ENCODE measurements at regions not wholly inside any gene's neighbourhood (a gene's known extent, or its start where the extent isn't known, plus 50 kb on each side); places are given as distances from the start of the nearest gene placed in this dataset.
A peak's percentile ranks its signal among the peaks of the same experiment; 100 is the strongest.

DNA sequence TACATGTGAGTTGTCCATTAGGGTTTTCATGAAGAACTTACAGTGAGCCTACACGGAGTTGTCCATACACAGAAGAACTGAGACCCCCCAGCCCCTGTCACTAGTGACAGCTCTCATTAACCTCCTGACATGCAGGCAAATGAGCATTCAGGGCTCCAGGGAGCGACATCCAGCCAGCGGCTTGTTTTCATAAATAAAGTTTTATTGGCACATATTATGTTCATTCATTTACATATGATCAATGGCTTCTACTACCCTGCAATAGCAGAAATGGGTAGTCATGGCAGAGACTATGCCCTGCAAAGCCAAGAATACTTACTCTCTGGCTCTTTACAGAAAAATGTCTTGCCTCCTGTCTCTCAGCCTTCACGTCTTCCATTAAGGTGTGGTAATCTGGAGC, 553.5 kb downstream of the EDEM1 start:
- no peak for TF ChIP-seq CHD4 (IDR thresholded peaks at IDR 0.05; ENCODE audit: insufficient read depth, insufficient replicate concordance, low read depth, low read length, poor library complexity, severe bottlenecking)
- TF ChIP-seq, protein P1, sequence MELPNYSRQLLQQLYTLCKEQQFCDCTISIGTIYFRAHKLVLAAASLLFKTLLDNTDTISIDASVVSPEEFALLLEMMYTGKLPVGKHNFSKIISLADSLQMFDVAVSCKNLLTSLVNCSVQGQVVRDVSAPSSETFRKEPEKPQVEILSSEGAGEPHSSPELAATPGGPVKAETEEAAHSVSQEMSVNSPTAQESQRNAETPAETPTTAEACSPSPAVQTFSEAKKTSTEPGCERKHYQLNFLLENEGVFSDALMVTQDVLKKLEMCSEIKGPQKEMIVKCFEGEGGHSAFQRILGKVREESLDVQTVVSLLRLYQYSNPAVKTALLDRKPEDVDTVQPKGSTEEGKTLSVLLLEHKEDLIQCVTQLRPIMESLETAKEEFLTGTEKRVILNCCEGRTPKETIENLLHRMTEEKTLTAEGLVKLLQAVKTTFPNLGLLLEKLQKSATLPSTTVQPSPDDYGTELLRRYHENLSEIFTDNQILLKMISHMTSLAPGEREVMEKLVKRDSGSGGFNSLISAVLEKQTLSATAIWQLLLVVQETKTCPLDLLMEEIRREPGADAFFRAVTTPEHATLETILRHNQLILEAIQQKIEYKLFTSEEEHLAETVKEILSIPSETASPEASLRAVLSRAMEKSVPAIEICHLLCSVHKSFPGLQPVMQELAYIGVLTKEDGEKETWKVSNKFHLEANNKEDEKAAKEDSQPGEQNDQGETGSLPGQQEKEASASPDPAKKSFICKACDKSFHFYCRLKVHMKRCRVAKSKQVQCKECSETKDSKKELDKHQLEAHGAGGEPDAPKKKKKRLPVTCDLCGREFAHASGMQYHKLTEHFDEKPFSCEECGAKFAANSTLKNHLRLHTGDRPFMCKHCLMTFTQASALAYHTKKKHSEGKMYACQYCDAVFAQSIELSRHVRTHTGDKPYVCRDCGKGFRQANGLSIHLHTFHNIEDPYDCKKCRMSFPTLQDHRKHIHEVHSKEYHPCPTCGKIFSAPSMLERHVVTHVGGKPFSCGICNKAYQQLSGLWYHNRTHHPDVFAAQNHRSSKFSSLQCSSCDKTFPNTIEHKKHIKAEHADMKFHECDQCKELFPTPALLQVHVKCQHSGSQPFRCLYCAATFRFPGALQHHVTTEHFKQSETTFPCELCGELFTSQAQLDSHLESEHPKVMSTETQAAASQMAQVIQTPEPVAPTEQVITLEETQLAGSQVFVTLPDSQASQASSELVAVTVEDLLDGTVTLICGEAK (IDR thresholded peaks at IDR 0.05), result peak; percentile 93
- TF ChIP-seq, protein P1 (CRISPR knock-in tag; IDR thresholded peaks at IDR 0.05), result peak; percentile 86
- ChIA-PET POLR2A (interaction anchor here (0.7 kb wide), 1 partner anchor 14 kb away, joined by 3 read pairs; no protein-coding TSS in a partner anchor), CTCF (ENCODE audit: low intra/inter-chr PET ratio) (no interaction called here)
- Histone ChIP-seq H3K4me3 (no peak overlapping the region), H3K9me1 (ENCODE audit: control insufficient read depth, insufficient read depth, low read length) (no peaks in the 10 kb centered on the region), H3K4me1 (replicated peaks in 1 of 2; ENCODE audit: control insufficient read depth in 2 of 2, insufficient read depth in 2 of 2, low read length in 2 of 2) (no peaks in the 10 kb centered on the region), H3K9me3 (replicated peaks; ENCODE audit: control insufficient read depth, insufficient read depth, low read depth, low read length) (no peaks in the 10 kb centered on the region), H3K79me2 (ENCODE audit: control insufficient read depth, insufficient read depth, low read length) (no peaks in the 10 kb centered on the region), H2AFZ (ENCODE audit: low read depth, low read length) (no peak overlapping the region), H3K27ac (ENCODE audit: extremely low read depth, low read depth, low read length) (no peak overlapping the region), H3K27me3 (ENCODE audit: control insufficient read depth in 2 of 2, insufficient read depth in 2 of 2, low read length in 2 of 2) (no peaks in the 10 kb centered on the region), H3K9ac (ENCODE audit: insufficient read depth in 1 of 2, low read depth in 2 of 2, low read length in 2 of 2) (no peak overlapping the region), H3K4me2 (ENCODE audit: insufficient read depth, low read length) (no peak overlapping the region), H4K20me1 (replicated peaks; ENCODE audit: control insufficient read depth, insufficient read depth, low read length) (no peaks in the 10 kb centered on the region), H3K36me3 (ENCODE audit: control insufficient read depth, insufficient read depth, low read length) (no peaks in the 10 kb centered on the region)
- WGBS (ENCODE audit: insufficient coverage, low coverage, missing lambda C conversion rate), result 48% methylated on average over 4 of the region's 4 CpGs
- no peak for ATAC-seq
- no TSS peak for BruUV-seq (replicated peaks)
- no peak for DNase-seq (ENCODE audit: extremely low read depth in 1 of 4, low spot score in 3 of 4)
- no peak for FAIRE-seq
- intact Hi-C loops (cut with micrococcal nuclease), result no loop called here
- in situ Hi-C loops (cut with MboI), result no loop called here
